Esophagus (tissue), 2 donors: ENCODE measurements at regions not wholly inside any gene's neighbourhood (a gene's known extent, or its start where the extent isn't known, plus 50 kb on each side); places are given as distances from the start of the nearest gene placed in this dataset.

Source experiments
- H3K27ac ChIP-seq, 2 donors: one replicate each; pipeline ENCODE4 v1.5.1; 2013; ENCODE audit warnings: low read depth in 2 of 2, mild to moderate bottlenecking in 2 of 2, inconsistent platforms in 1 of 2, low read length in 1 of 2, moderate library complexity in 1 of 2
- H3K27me3 ChIP-seq, 2 donors: one replicate each; pipeline ENCODE4 v1.6.1; 2013; ENCODE audit warnings: low read length in 2 of 2, control low read depth in 1 of 2, mild to moderate bottlenecking in 1 of 2; ENCODE audit not compliant: insufficient read depth in 2 of 2, control insufficient read depth in 1 of 2
- H3K36me3 ChIP-seq, 2 donors: one replicate each; pipeline ENCODE4 v1.6.1; 2013; ENCODE audit warnings: low read length in 1 of 2; ENCODE audit not compliant: control insufficient read depth in 2 of 2, insufficient read depth in 2 of 2
- H3K4me1 ChIP-seq, 2 donors: one replicate each; pipeline ENCODE4 v1.6.1; 2013; ENCODE audit warnings: low read length in 1 of 2; ENCODE audit not compliant: control insufficient read depth in 2 of 2, insufficient read depth in 2 of 2
- H3K4me3 ChIP-seq, 2 donors: one replicate each; pipeline ENCODE4 v1.5.1; 2013; ENCODE audit warnings: low read length in 2 of 2, mild to moderate bottlenecking in 2 of 2, low read depth in 1 of 2, moderate library complexity in 1 of 2
- H3K9me3 ChIP-seq, 2 donors: one replicate each; pipeline ENCODE4 v1.6.1; 2013; ENCODE audit warnings: mild to moderate bottlenecking in 2 of 2, low read depth in 1 of 2, low read length in 1 of 2, moderate library complexity in 1 of 2; ENCODE audit not compliant: control insufficient read depth in 2 of 2, insufficient read depth in 1 of 2
- WGBS, 2 donors: extraction: QIAGEN DNeasy Blood & Tissue Kit; methylation state at CpG; one replicate each; pipeline ENCODE4 v1.1.7; 2013; 5-methylcytosine and 5-hydroxymethylcytosine counted together
- donor health status: healthy with polysubstance abuse.
- donor health status: Bipolar disorder and iron deficiency.

DNA sequence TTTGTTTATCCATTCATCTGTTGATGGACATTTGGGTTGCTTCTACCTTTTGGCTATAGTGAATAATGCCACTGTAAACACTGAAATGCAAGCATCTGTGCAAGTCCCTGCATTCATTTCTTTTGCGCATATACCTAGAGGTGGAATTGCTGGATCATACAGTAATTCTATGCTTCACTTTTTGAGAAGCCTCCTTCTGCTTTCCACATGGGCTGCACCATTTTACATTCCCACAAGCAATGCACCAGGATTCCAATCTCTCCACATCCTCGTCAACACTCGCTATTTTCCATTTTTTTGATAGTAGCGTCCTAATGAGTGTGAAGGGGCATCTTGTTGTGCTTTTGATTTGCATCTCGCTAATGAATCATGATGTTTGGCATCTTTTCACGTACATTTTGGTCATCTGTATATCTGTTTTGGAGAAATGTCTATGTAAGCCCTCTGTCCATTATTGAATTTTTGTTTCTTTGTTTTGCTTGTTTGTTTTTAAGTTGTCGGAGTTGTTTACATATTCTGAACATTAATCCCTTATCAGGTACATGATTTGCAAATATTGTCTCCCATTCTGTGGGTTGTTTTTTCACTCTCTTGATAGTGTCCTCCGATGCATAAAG lies 335.4 kb downstream of the RRAGC start:
- H3K4me1 ChIP-seq: no peaks in the 10 kb centered on the region
- 85 to 90% methylated on average over 8 of the region's 8 CpGs for WGBS, 2 donors
- no peaks in the 10 kb centered on the region for H3K27me3 ChIP-seq
- no peaks in the 10 kb centered on the region for H3K9me3 ChIP-seq
- H3K36me3 ChIP-seq: no peaks in the 10 kb centered on the region
- H3K4me3 ChIP-seq: no peak overlapping the region
- no peak overlapping the region for H3K27ac ChIP-seq

GRCh38 chr1:38523568-38523939 lies 336.0 kb downstream of the RRAGC start:
- Histone ChIP-seq H3K4me3 (no peak overlapping the region), H3K27ac (no peak overlapping the region), H3K27me3 (no peaks in the 10 kb centered on the region), H3K9me3 (no peaks in the 10 kb centered on the region), H3K36me3 (no peaks in the 10 kb centered on the region), H3K4me1 (no peaks in the 10 kb centered on the region)
- WGBS, 2 donors: 89 to 92% methylated on average over 7 of the region's 7 CpGs

DNA sequence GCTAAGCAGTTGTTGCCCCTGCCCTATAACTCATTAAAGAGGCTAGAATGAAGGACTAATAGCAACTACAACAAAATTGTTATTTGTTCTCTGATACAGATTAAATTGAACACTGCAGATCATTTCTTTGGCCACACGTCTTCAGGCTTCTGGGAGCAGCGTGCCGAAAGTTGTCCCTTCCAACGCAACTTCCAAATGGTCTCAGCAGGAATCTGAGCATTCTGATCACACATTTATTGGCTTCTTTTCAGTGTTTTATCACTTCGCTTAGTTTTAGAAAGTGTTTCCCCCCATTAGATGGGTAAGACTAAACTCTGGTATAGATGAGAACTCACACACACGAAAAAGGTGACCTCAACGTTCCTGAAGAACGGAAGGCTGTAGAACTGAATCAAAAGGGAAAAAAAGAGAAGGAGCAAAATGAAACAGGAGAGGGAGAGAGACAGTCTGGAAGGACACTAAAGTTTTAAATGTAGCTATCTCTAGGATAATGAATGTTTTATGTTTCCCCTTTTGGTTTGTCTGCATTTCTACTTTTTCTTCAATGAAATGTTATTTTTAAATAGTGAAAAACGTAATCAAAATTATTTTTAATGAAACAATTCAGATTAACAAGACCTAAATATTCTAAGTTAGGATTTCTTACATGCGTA lies 336.5 kb downstream of the RRAGC start:
- H3K4me1 ChIP-seq: no peaks in the 10 kb centered on the region
- no peaks in the 10 kb centered on the region for H3K36me3 ChIP-seq
- H3K4me3 ChIP-seq: no peak overlapping the region
- H3K27me3 ChIP-seq: no peaks in the 10 kb centered on the region
- no peak overlapping the region for H3K27ac ChIP-seq
- H3K9me3 ChIP-seq: no peaks in the 10 kb centered on the region
- WGBS, 2 donors: 76 to 85% methylated on average over 10 of the region's 10 CpGs

DNA sequence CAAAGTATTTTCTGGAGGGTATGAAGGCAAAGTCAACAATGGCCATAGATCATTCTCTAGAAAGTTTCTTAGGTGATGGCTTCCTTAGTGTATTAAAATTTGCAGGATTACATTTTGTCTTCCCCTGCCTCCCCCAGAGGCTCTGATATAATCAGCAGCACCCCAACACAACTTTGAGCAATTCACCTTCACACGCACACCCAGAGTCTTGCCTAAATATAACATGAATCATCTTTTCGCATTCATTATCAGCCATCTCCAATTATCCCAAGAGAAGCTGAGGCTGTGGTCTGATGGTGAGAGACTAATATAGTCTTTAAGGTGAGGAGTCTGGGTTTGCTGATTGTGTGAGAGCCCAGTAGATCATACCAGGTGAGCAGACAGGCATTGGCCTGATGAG lies 343.0 kb downstream of the RRAGC start:
- no peaks in the 10 kb centered on the region for H3K27me3 ChIP-seq
- H3K4me1 ChIP-seq: peaks cover 0 to 7% of the 10 kb centered on the region in 2 donors
- H3K36me3 ChIP-seq: no peaks in the 10 kb centered on the region
- 75 to 78% methylated on average over 2 of the region's 2 CpGs for WGBS, 2 donors
- no peaks in the 10 kb centered on the region for H3K9me3 ChIP-seq
- no peak overlapping the region for H3K27ac ChIP-seq
- no peak overlapping the region for H3K4me3 ChIP-seq

DNA sequence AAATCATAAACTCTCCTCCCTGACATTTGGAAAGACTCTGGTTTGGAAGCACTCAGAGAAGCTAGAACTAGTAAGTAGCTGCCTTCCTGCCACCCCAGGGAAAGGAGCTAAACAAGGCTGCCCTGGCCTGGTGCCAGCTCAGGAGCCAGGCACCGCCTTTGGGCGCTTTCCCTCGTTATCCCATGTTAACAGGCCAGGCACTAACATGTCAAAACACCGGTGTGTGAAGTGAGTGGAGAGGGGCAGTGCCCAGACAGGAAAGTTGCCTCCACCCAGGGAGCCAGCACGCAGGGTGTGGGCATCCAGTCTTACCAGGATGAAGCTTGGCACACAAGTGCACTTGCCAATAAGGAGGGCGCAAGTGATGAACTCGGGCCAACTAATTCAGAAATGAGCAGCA lies 346.8 kb downstream of the RRAGC start:
- Histone ChIP-seq H3K4me1 (peaks cover 0 to 9% of the 10 kb centered on the region in 2 donors), H3K9me3 (no peaks in the 10 kb centered on the region), H3K27ac (peak overlapping the region; percentile 16 to 46), H3K27me3 (no peaks in the 10 kb centered on the region), H3K4me3 (no peak overlapping the region), H3K36me3 (no peaks in the 10 kb centered on the region)
- WGBS, 2 donors: 33 to 46% methylated on average over 7 of the region's 7 CpGs

DNA sequence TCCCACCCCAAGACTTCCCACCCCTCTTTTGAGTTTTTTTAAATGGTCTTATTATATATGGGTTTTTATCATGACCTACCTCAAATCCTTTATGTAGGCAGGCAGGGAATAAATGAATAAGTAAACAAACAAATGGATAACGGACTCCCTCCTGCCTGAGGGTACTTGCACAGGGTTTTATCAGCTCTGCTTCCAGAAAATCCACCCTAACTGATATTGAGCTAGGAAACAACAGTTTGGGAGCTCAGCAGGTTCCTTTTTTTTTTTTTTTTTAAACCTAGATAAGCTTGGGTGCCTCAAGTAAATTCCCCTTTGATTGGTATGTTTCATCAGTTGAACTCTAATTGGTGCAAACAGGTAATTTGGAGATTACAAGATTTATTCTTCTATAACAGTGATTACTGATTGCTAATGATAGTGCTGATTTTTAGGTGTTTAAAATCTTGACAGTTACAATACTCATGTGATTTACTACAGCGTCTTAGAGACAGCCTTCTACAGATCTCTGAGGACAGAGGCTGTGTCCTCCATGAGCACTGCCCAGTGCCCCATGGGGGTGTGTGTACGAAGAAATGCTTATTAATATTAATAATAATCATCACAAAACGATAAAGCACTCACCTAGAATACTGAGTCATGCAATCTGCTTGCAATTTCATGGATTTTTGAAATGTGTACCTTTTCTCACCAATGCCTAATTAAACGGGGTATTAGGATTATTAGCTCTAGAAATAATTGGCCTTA lies 347.4 kb downstream of the RRAGC start:
- H3K4me1 ChIP-seq: peaks cover 0 to 11% of the 10 kb centered on the region in 2 donors
- no peak overlapping the region for H3K27ac ChIP-seq
- H3K4me3 ChIP-seq: no peak overlapping the region
- 36 to 45% methylated on average over 5 of the region's 5 CpGs for WGBS, 2 donors
- H3K27me3 ChIP-seq: no peaks in the 10 kb centered on the region
- no peaks in the 10 kb centered on the region for H3K9me3 ChIP-seq
- no peaks in the 10 kb centered on the region for H3K36me3 ChIP-seq

DNA sequence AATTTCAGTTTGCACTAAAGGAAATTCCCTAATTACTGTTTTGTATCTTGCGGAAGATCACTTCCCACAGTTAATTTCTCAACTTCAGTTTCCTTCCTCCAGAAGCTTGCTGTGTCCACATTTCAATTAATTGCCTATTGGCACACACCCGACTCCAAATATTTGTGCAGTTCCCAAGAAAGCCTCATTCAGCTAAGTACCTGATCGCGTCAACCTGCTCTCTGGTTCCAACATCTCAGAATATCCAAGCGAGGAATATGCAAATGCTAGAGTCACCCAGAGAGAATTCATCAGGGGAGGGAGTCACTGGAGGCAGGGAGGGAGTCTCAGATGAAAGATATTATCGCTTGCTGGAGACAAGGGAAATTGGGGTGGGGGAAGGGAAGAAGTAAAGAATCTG lies 351.3 kb downstream of the RRAGC start:
- no peak overlapping the region for H3K4me3 ChIP-seq
- H3K27me3 ChIP-seq: peaks cover 0 to 2% of the 10 kb centered on the region in 2 donors
- 24 to 32% methylated on average over 6 of the region's 6 CpGs for WGBS, 2 donors
- no peaks in the 10 kb centered on the region for H3K9me3 ChIP-seq
- no peaks in the 10 kb centered on the region for H3K36me3 ChIP-seq
- H3K27ac ChIP-seq: no peak overlapping the region
- peaks cover 0 to 6% of the 10 kb centered on the region in 2 donors for H3K4me1 ChIP-seq

GRCh38 chr1:38507563-38507962 lies 352.0 kb downstream of the RRAGC start:
- Histone ChIP-seq H3K27ac (no peak overlapping the region), H3K36me3 (no peaks in the 10 kb centered on the region), H3K4me3 (no peak overlapping the region), H3K27me3 (peaks cover 0 to 2% of the 10 kb centered on the region in 2 donors), H3K9me3 (no peaks in the 10 kb centered on the region), H3K4me1 (peaks cover 0 to 4% of the 10 kb centered on the region in 2 donors)
- 81 to 82% methylated on average over 6 of the region's 6 CpGs for WGBS, 2 donors

DNA sequence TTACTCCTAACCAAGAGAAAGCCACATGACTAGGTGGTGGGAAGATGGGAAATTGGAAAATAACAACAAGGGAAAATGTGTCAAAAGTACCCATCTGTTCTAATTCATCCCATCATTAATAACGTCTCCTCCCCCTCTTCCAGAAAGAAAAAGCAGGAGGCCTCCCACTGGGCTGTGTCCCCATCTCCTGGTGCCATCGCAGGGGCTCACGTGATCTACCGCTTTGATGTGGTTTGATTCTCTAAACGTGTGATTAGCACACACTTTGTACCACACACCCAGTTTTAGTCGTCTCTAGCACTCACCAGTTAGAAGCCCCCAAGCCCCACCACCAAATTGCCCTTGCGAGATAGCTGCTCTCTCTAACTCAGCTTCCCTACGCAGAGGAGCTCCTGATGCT lies 353.6 kb downstream of the RRAGC start:
- WGBS, 2 donors: 58 to 65% methylated on average over 8 of the region's 8 CpGs
- peaks cover 0 to 4% of the 10 kb centered on the region in 2 donors for H3K4me1 ChIP-seq
- peaks cover 0 to 2% of the 10 kb centered on the region in 2 donors for H3K27me3 ChIP-seq
- H3K27ac ChIP-seq: no peak overlapping the region
- H3K36me3 ChIP-seq: no peaks in the 10 kb centered on the region
- H3K9me3 ChIP-seq: no peaks in the 10 kb centered on the region
- no peak overlapping the region for H3K4me3 ChIP-seq
